ENCODE measurements at regions not wholly inside any gene's neighbourhood (a gene's known extent, or its start where the extent isn't known, plus 50 kb on each side); places are given as distances from the start of the nearest gene placed in this dataset.
"Not testable (repeated sequence)": the region's sequence is repeated elsewhere in the genome, so short reads cannot be mapped to it uniquely, and the experiment has no call there.

DNA sequence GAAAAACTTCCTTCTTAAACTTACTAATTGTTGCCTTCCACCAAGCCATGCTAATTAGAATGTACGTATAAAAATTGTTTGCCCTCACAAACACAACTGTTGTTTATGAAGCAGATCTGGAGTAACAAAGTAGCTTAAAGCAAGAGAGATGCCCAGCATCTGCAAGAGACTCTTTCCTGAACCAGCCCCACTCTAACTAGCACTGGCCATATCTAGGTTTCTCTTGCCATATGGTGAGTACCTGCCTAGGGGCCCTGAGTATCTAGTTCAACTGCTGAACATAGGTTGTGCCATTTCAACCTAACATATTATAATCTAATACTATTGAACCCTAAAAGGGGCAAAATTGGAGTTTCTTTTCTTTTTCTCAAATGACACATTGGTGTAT lies 883.4 kb upstream of the B3GALT2 start:
- H3K9me3 ChIP-seq (ENCODE audit: control insufficient read depth, low read length), result no peaks in the 10 kb centered on the region
- H3K4me1 ChIP-seq (ENCODE audit: control insufficient read depth, insufficient read depth, low read length, poor library complexity, severe bottlenecking), result no peaks in the 10 kb centered on the region
- H3K4me3 ChIP-seq (ENCODE audit: extremely low read depth, insufficient read depth, low read length, poor library complexity, severe bottlenecking), result no peak overlapping the region
- H3K27ac ChIP-seq (ENCODE audit: low read depth, low read length, severe bottlenecking), result no peak overlapping the region
- H3K36me3 ChIP-seq (ENCODE audit: control insufficient read depth, insufficient read depth, low read length), result no peaks in the 10 kb centered on the region
- 100% methylated on average over 1 of the region's 1 CpG; no CpG with 5 or more reads in 1 of the 2 experiments for WGBS, 2 experiments (ENCODE audit: insufficient coverage in 2 of 2)

DNA sequence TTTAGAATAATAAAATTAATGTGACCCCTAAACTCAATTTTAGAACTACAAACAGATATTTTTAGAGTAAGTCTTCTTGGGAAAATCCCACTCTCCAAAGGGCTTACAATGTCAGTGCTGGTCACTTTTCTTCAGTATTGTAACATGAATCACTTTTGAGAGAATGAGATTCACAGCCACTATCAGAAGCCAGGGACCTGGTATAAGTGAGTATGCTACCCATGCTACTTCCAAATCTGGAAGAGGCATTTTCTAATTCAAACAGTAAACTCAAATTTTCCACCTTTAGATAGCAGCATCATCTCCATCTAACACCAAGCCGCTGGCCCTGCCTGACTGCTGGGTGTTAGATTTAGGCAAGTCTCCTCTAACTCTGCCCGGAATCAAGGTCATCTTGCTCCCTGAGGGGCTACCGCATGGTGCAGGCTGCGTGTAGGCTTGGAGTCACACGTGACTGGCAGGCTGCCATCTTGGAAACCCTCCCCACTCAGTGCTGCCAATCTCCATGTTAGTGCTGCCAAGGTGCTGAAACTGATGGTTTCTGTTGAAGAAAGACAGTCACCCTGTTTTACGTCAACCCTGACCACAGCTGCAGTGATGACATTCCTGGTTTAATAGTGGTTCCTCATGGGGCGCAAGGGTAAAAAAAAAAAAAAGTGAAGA lies 882.9 kb upstream of the B3GALT2 start:
- Histone ChIP-seq H3K4me3 (ENCODE audit: extremely low read depth, insufficient read depth, low read length, poor library complexity, severe bottlenecking) (no peak overlapping the region), H3K36me3 (ENCODE audit: control insufficient read depth, insufficient read depth, low read length) (no peaks in the 10 kb centered on the region), H3K4me1 (ENCODE audit: control insufficient read depth, insufficient read depth, low read length, poor library complexity, severe bottlenecking) (no peaks in the 10 kb centered on the region), H3K27ac (ENCODE audit: low read depth, low read length, severe bottlenecking) (no peak overlapping the region), H3K9me3 (ENCODE audit: control insufficient read depth, low read length) (no peaks in the 10 kb centered on the region)
- WGBS, 2 experiments (ENCODE audit: insufficient coverage in 2 of 2), result 91 to 95% methylated on average over 4 to 5 of the region's 7 CpGs

DNA sequence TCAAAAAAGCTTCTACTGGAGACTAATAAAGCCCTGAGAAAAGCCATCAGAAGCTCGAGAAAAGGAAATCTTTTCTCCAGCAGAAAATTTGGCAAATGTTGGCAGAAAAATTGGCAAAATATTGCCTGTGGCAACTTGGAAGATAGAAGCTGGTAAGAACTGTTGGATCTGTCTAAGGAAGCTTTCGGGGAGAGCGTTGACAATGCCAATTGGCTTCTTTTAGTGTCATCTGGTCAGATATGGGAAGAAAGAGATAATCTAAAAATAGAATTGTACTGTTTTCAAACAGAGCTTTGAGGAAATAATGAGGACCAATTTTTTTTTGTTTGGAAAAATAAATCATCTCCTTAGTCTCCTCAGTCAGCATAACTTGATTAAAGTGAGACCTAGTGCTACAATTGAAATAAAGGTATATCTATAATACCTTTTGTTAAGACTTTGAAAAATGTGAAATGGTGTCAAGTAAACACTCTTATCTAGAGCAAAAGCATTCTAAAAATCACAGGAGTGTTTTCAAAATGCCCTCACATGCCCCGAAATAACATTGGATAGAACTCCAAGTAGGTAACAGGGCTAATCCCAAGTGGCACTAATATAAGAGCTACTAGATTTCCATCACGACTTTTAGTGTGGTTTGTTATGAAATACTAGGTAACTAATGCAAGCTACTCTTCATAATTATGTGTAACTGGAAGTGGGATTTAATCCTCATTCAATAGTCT lies 882.2 kb upstream of the B3GALT2 start:
- H3K9me3 ChIP-seq (ENCODE audit: control insufficient read depth, low read length), result no peaks in the 10 kb centered on the region
- no peaks in the 10 kb centered on the region for H3K36me3 ChIP-seq (ENCODE audit: control insufficient read depth, insufficient read depth, low read length)
- H3K4me1 ChIP-seq (ENCODE audit: control insufficient read depth, insufficient read depth, low read length, poor library complexity, severe bottlenecking), result no peaks in the 10 kb centered on the region
- H3K27ac ChIP-seq (ENCODE audit: low read depth, low read length, severe bottlenecking), result no peak overlapping the region
- 87 to 100% methylated on average over 3 of the region's 5 CpGs for WGBS, 2 experiments (ENCODE audit: insufficient coverage in 2 of 2)
- H3K4me3 ChIP-seq (ENCODE audit: extremely low read depth, insufficient read depth, low read length, poor library complexity, severe bottlenecking), result no peak overlapping the region

DNA sequence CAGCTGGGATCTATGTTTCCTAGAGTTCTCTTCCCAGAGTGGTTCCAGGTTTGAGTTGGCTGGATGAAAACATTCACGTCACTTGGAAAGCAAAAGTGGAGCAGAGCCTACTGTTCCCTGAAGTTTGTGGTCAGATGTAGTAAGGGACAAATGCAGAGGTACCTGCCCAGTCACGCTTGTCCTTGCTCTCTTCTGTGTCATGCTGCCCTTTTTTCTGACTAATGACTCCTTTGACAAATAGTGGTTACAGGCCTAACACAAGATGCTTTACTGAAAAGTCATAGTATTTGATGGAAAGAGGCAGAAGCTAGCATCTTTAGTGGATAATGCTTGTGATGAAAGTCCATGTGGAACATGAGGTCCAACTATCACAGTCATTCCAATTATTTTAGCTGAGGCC lies 881.4 kb upstream of the B3GALT2 start:
- H3K27ac ChIP-seq (ENCODE audit: low read depth, low read length, severe bottlenecking), result no peak overlapping the region
- H3K9me3 ChIP-seq (ENCODE audit: control insufficient read depth, low read length), result no peaks in the 10 kb centered on the region
- H3K4me1 ChIP-seq (ENCODE audit: control insufficient read depth, insufficient read depth, low read length, poor library complexity, severe bottlenecking), result no peaks in the 10 kb centered on the region
- H3K4me3 ChIP-seq (ENCODE audit: extremely low read depth, insufficient read depth, low read length, poor library complexity, severe bottlenecking), result no peak overlapping the region
- 92 to 95% methylated on average over 2 of the region's 2 CpGs for WGBS, 2 experiments (ENCODE audit: insufficient coverage in 2 of 2)
- no peaks in the 10 kb centered on the region for H3K36me3 ChIP-seq (ENCODE audit: control insufficient read depth, insufficient read depth, low read length)

DNA sequence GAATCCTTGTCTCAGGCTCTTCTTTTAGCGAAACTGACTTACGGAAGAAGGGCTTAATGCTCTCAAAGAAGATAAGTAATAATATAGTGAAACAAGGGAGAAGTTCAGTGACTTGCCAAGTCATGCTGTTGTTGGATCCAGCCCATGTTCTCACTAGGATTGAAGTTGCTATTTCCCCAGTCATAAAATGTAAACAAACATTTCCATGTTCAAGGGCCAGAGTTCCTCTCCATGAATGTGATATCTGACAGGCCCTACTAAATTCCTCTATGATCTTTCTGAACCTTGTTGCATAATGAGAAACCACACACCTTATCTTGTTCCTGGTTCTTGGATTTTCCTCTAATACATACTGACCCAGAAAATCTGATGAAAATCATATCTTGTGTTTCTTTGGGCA lies 876.5 kb upstream of the B3GALT2 start:
- Histone ChIP-seq H3K27ac (ENCODE audit: low read depth, low read length, severe bottlenecking) (no peak overlapping the region), H3K4me1 (ENCODE audit: control insufficient read depth, insufficient read depth, low read length, poor library complexity, severe bottlenecking) (no peaks in the 10 kb centered on the region), H3K36me3 (ENCODE audit: control insufficient read depth, insufficient read depth, low read length) (no peaks in the 10 kb centered on the region), H3K4me3 (ENCODE audit: extremely low read depth, insufficient read depth, low read length, poor library complexity, severe bottlenecking) (no peak overlapping the region), H3K9me3 (ENCODE audit: control insufficient read depth, low read length) (no peaks in the 10 kb centered on the region)
- no CpG with 5 or more reads among the region's 2 CpGs for WGBS, 2 experiments (ENCODE audit: insufficient coverage in 2 of 2)

DNA sequence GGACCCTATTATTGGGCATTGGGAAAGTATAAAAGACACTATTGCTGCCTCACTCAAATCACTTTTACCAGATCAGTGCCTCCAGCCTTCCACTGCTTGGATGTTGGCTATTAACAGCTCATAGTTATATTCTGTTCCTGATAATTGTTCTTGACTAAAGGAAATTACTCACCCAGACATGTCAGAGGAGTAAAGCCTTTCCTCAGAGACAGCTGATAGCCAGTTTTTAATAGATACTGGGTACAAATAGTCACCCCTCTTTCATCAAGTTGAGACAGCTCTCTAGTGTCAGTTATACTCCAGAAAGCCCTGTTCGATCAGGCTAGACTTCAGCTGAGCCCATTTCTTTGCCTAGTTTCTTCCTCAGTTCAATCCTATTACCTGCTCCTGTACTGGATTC lies 876.1 kb upstream of the B3GALT2 start:
- no peaks in the 10 kb centered on the region for H3K4me1 ChIP-seq (ENCODE audit: control insufficient read depth, insufficient read depth, low read length, poor library complexity, severe bottlenecking)
- H3K27ac ChIP-seq (ENCODE audit: low read depth, low read length, severe bottlenecking), result no peak overlapping the region
- no peaks in the 10 kb centered on the region for H3K36me3 ChIP-seq (ENCODE audit: control insufficient read depth, insufficient read depth, low read length)
- no peak overlapping the region for H3K4me3 ChIP-seq (ENCODE audit: extremely low read depth, insufficient read depth, low read length, poor library complexity, severe bottlenecking)
- WGBS, 2 experiments (ENCODE audit: insufficient coverage in 2 of 2), result 80 to 92% methylated on average over 1 of the region's 1 CpG
- no peaks in the 10 kb centered on the region for H3K9me3 ChIP-seq (ENCODE audit: control insufficient read depth, low read length)

DNA sequence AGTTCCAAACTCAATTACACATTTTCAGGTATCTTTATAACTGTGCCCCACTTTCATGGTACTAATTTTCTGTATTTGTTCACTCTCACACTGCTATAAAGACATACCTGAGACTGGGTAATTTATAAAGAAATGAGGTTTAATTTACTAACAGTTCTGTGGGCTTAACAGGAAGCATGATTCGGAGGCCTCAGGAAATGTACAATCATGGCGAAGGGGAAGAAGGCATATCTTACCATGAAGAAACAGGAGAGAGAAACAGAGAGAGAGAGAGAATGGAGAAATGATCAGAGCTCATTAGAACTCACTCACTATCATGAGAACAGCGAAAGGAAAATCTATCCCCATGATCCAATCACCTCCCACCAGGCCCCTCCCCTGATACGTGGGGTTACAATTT lies 874.1 kb upstream of the B3GALT2 start:
- 89 to 94% methylated on average over 2 to 3 of the region's 4 CpGs for WGBS, 2 experiments (ENCODE audit: insufficient coverage in 2 of 2)
- H3K9me3 ChIP-seq (ENCODE audit: control insufficient read depth, low read length), result no peaks in the 10 kb centered on the region
- no peaks in the 10 kb centered on the region for H3K4me1 ChIP-seq (ENCODE audit: control insufficient read depth, insufficient read depth, low read length, poor library complexity, severe bottlenecking)
- no peak overlapping the region for H3K4me3 ChIP-seq (ENCODE audit: extremely low read depth, insufficient read depth, low read length, poor library complexity, severe bottlenecking)
- H3K36me3 ChIP-seq (ENCODE audit: control insufficient read depth, insufficient read depth, low read length), result no peaks in the 10 kb centered on the region
- no peak overlapping the region for H3K27ac ChIP-seq (ENCODE audit: low read depth, low read length, severe bottlenecking)

DNA sequence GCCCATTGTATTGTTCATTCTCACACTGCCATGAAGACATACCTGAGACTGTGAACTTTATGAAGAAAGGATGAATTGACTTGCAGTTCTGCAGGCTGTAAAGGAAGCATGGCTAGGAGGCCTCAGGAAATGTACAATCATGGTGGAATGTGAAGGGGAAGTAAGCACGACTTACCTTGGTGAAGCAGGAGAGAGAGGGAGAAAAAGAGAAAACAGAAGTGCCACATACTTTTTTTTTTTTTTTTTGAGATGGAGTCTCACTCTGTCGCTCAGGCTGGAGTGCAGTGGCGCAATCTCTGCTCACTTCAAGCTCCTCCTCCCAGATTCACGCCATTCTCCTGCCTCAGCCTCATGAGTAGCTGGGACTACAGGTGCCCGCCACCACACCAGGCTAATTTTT lies 871.9 kb upstream of the B3GALT2 start:
- H3K36me3 ChIP-seq (ENCODE audit: control insufficient read depth, insufficient read depth, low read length); H3K9me3 ChIP-seq (ENCODE audit: control insufficient read depth, low read length); H3K4me1 ChIP-seq (ENCODE audit: control insufficient read depth, insufficient read depth, low read length, poor library complexity, severe bottlenecking); H3K27ac ChIP-seq (ENCODE audit: low read depth, low read length, severe bottlenecking); H3K4me3 ChIP-seq (ENCODE audit: extremely low read depth, insufficient read depth, low read length, poor library complexity, severe bottlenecking): not testable (repeated sequence)
- 83% methylated on average over 1 of the region's 5 CpGs; no CpG with 5 or more reads in 1 of the 2 experiments for WGBS, 2 experiments (ENCODE audit: insufficient coverage in 2 of 2)

DNA sequence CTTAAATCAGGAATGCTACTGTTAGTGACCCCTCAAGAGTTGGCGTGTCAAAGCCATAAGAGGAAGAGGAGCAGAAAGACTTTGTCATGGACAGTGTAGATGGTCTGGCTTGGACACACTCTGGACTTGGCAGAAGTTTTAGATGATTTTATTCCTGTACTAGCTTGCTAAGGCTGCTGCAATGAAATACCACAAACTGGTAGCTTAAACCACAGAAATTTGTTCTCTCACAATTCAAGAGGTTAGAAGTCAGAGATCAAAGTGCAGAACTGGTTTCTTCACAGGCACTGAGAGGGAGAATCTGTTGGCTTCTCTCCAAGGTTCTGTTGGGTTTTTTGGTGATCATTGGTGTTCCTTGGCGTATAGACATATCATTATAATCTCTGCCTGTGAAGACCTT lies 869.8 kb upstream of the B3GALT2 start:
- Histone ChIP-seq H3K4me1 (ENCODE audit: control insufficient read depth, insufficient read depth, low read length, poor library complexity, severe bottlenecking) (no peaks in the 10 kb centered on the region), H3K4me3 (ENCODE audit: extremely low read depth, insufficient read depth, low read length, poor library complexity, severe bottlenecking) (no peak overlapping the region), H3K9me3 (ENCODE audit: control insufficient read depth, low read length) (no peaks in the 10 kb centered on the region), H3K27ac (ENCODE audit: low read depth, low read length, severe bottlenecking) (no peak overlapping the region), H3K36me3 (ENCODE audit: control insufficient read depth, insufficient read depth, low read length) (no peaks in the 10 kb centered on the region)
- 100% methylated on average over 1 of the region's 2 CpGs for WGBS, 2 experiments (ENCODE audit: insufficient coverage in 2 of 2)

DNA sequence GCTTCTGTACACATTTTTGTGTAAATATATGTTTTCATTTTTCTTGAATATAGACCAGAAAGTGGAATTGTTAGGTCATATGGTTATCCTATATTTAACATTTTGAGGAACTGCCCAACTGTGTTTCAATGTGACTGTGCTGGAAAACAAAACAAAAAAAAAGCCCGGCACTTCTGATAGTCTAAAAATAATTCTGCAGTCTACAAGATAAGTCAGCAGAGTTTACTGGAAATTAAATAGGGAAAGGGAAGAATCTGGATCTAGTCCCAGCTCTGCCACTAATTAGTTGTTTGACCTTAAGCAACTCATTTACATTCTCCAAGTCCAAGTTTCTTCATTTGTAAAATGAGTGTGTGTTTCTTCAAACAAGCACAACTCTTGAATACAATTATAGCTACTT lies 869.1 kb upstream of the B3GALT2 start:
- 83% methylated on average over 1 of the region's 1 CpG; no CpG with 5 or more reads in 1 of the 2 experiments for WGBS, 2 experiments (ENCODE audit: insufficient coverage in 2 of 2)
- Histone ChIP-seq H3K27ac (ENCODE audit: low read depth, low read length, severe bottlenecking) (no peak overlapping the region), H3K4me3 (ENCODE audit: extremely low read depth, insufficient read depth, low read length, poor library complexity, severe bottlenecking) (no peak overlapping the region), H3K36me3 (ENCODE audit: control insufficient read depth, insufficient read depth, low read length) (no peaks in the 10 kb centered on the region), H3K4me1 (ENCODE audit: control insufficient read depth, insufficient read depth, low read length, poor library complexity, severe bottlenecking) (no peaks in the 10 kb centered on the region), H3K9me3 (ENCODE audit: control insufficient read depth, low read length) (no peaks in the 10 kb centered on the region)
